GM13976 (cell line): ENCODE measurements at regions not wholly inside any gene's neighbourhood (a gene's known extent, or its start where the extent isn't known, plus 50 kb on each side); places are given as distances from the start of the nearest gene placed in this dataset.

Experiments used
- DNase-seq: peaks from one replicate; pipeline ENCODE4 v3.0.0; 2012; ENCODE audit warnings: low spot score
- CTCF ChIP-seq: IDR thresholded peaks from 2 replicates; pipeline ENCODE4 v1.5.1; 2012; ENCODE audit warnings: borderline replicate concordance, mild to moderate bottlenecking; ENCODE audit not compliant: insufficient read depth; ENCODE audit errors: extremely low read depth, missing control alignments, control extremely low read depth
- in situ Hi-C: fragments of 300-500 bp; cut with MboI; formaldehyde crosslinking; loops from one replicate; pipeline ENCODE4 v1.12.0; 2022; ENCODE audit warnings: low sequenced_read_pairs, mixed read lengths, inconsistent platforms; ENCODE audit not compliant: unreplicated experiment

- in situ Hi-C loops, result no loop called here
- no peak for TF ChIP-seq CTCF
- no peak for DNase-seq
Measured at GRCh38 chr10:4511509-4511908, 314.5 kb upstream of the AKR1E2 start.

- TF ChIP-seq CTCF, result no peak
- in situ Hi-C loops, result no loop called here
- DNase-seq, result no peak
Measured at GRCh38 chr10:4509405-4509804, 316.6 kb upstream of the AKR1E2 start.

GRCh38 chr10:4506095-4506494 lies 319.9 kb upstream of the AKR1E2 start:
- DNase-seq, result no peak
- no peak for TF ChIP-seq CTCF
- in situ Hi-C loops, result no loop called here

- in situ Hi-C loops, result no loop called here
- no peak for DNase-seq
- TF ChIP-seq CTCF, result no peak
Measured at GRCh38 chr10:4504550-4504949, 321.5 kb upstream of the AKR1E2 start.

GRCh38 chr10:4503076-4503475 lies 322.9 kb upstream of the AKR1E2 start:
- in situ Hi-C loops, result no loop called here
- no peak for TF ChIP-seq CTCF
- no peak for DNase-seq

- in situ Hi-C loops, result no loop called here
- DNase-seq, result no peak
- TF ChIP-seq CTCF, result no peak
Measured at GRCh38 chr10:4501306-4501705, 324.7 kb upstream of the AKR1E2 start.

GRCh38 chr10:4498711-4499251 lies 327.2 kb upstream of the AKR1E2 start:
- in situ Hi-C loops, result no loop called here
- no peak for DNase-seq
- TF ChIP-seq CTCF, result no peak
